ENCODE measurements at regions not wholly inside any gene's neighbourhood (a gene's known extent, or its start where the extent isn't known, plus 50 kb on each side); places are given as distances from the start of the nearest gene placed in this dataset.

GRCh38 chr4:53763813-53764597 lies 172.7 kb upstream of the LNX1 start:
- no peak for DNase-seq (ENCODE audit: low read depth)

GRCh38 chr4:53755656-53756055 lies 164.4 kb upstream of the LNX1 start:
- no peak for DNase-seq (ENCODE audit: low read depth)
- in situ Hi-C loops (cut with HindIII; ENCODE audit: low pct_unique_long_range_greater_than_20kb, low sequenced_read_pairs), result no loop called here

More at GRCh38 chr4:53763813-53764597, 172.7 kb upstream of the LNX1 start:
- in situ Hi-C loops (cut with HindIII; ENCODE audit: low pct_unique_long_range_greater_than_20kb, low sequenced_read_pairs), result no loop called here

GRCh38 chr4:53752124-53752523 lies 160.8 kb upstream of the LNX1 start:
- in situ Hi-C loops (cut with HindIII; ENCODE audit: low pct_unique_long_range_greater_than_20kb, low sequenced_read_pairs), result no loop called here
- no peak for DNase-seq (ENCODE audit: low read depth)

- no peak for DNase-seq (ENCODE audit: low read depth)
- in situ Hi-C loops (cut with HindIII; ENCODE audit: low pct_unique_long_range_greater_than_20kb, low sequenced_read_pairs), result no loop called here
These were observed 157.1 kb upstream of the LNX1 start for GRCh38 chr4:53748328-53748772.

- in situ Hi-C loops (cut with HindIII; ENCODE audit: low pct_unique_long_range_greater_than_20kb, low sequenced_read_pairs), result no loop called here
- no peak for DNase-seq (ENCODE audit: low read depth)
These were observed 156.1 kb upstream of the LNX1 start for GRCh38 chr4:53747401-53747800.

- in situ Hi-C loops (cut with HindIII; ENCODE audit: low pct_unique_long_range_greater_than_20kb, low sequenced_read_pairs), result no loop called here
- DNase-seq (ENCODE audit: low read depth), result no peak
These were observed 153.3 kb upstream of the LNX1 start for GRCh38 chr4:53744446-53745160.

- DNase-seq (ENCODE audit: low read depth), result no peak
These were observed 143.5 kb upstream of the LNX1 start for GRCh38 chr4:53734584-53735353.

GRCh38 chr4:53734182-53734581 lies 142.9 kb upstream of the LNX1 start:
- DNase-seq (ENCODE audit: low read depth), result no peak
- in situ Hi-C loops (cut with HindIII; ENCODE audit: low pct_unique_long_range_greater_than_20kb, low sequenced_read_pairs), result no loop called here

More at GRCh38 chr4:53734584-53735353, 143.5 kb upstream of the LNX1 start:
- in situ Hi-C loops (cut with HindIII; ENCODE audit: low pct_unique_long_range_greater_than_20kb, low sequenced_read_pairs), result no loop called here

GRCh38 chr4:53732661-53733060 lies 141.4 kb upstream of the LNX1 start:
- in situ Hi-C loops (cut with HindIII; ENCODE audit: low pct_unique_long_range_greater_than_20kb, low sequenced_read_pairs), result no loop called here
- no peak for DNase-seq (ENCODE audit: low read depth)

- no peak for DNase-seq (ENCODE audit: low read depth)
- in situ Hi-C loops (cut with HindIII; ENCODE audit: low pct_unique_long_range_greater_than_20kb, low sequenced_read_pairs), result no loop called here
These were observed 138.9 kb upstream of the LNX1 start for GRCh38 chr4:53730031-53730805.

GRCh38 chr4:53722110-53722509 lies 130.8 kb upstream of the LNX1 start:
- no peak for DNase-seq (ENCODE audit: low read depth)
- in situ Hi-C loops (cut with HindIII; ENCODE audit: low pct_unique_long_range_greater_than_20kb, low sequenced_read_pairs), result no loop called here

- no peak for DNase-seq (ENCODE audit: low read depth)
- in situ Hi-C loops (cut with HindIII; ENCODE audit: low pct_unique_long_range_greater_than_20kb, low sequenced_read_pairs), result no loop called here
These were observed 130.0 kb upstream of the LNX1 start for GRCh38 chr4:53721263-53721662.

- in situ Hi-C loops (cut with HindIII; ENCODE audit: low pct_unique_long_range_greater_than_20kb, low sequenced_read_pairs), result no loop called here
- no peak for DNase-seq (ENCODE audit: low read depth)
These were observed 129.5 kb upstream of the LNX1 start for GRCh38 chr4:53720776-53721175.

GRCh38 chr4:53717064-53717549 lies 125.8 kb upstream of the LNX1 start:
- in situ Hi-C loops (cut with HindIII; ENCODE audit: low pct_unique_long_range_greater_than_20kb, low sequenced_read_pairs), result no loop called here
- no peak for DNase-seq (ENCODE audit: low read depth)

- no peak for DNase-seq (ENCODE audit: low read depth)
- in situ Hi-C loops (cut with HindIII; ENCODE audit: low pct_unique_long_range_greater_than_20kb, low sequenced_read_pairs), result no loop called here
These were observed 125.3 kb upstream of the LNX1 start for GRCh38 chr4:53716471-53717063.

- in situ Hi-C loops (cut with HindIII; ENCODE audit: low pct_unique_long_range_greater_than_20kb, low sequenced_read_pairs), result no loop called here
- DNase-seq (ENCODE audit: low read depth), result no peak
These were observed 124.7 kb upstream of the LNX1 start for GRCh38 chr4:53716011-53716410.

- in situ Hi-C loops (cut with HindIII; ENCODE audit: low pct_unique_long_range_greater_than_20kb, low sequenced_read_pairs), result no loop called here
- DNase-seq (ENCODE audit: low read depth), result no peak
These were observed 123.2 kb upstream of the LNX1 start for GRCh38 chr4:53714236-53715140.
